HUES48 (cell line): ENCODE measurements at regions not wholly inside any gene's neighbourhood (a gene's known extent, or its start where the extent isn't known, plus 50 kb on each side); places are given as distances from the start of the nearest gene placed in this dataset.

Source experiments
- H3K27ac ChIP-seq: one replicate; pipeline ENCODE4 v1.7.0; 2013; ENCODE audit warnings: low read depth, low read length, inconsistent platforms
- H3K27me3 ChIP-seq: 2 replicates; pipeline ENCODE4 v1.6.1; 2013; ENCODE audit warnings: mild to moderate bottlenecking, low read length; ENCODE audit not compliant: control insufficient read depth, insufficient read depth
- H3K36me3 ChIP-seq: 2 replicates; pipeline ENCODE4 v1.6.1; 2013; ENCODE audit warnings: low read length; ENCODE audit not compliant: control insufficient read depth, insufficient read depth
- H3K4me1 ChIP-seq: 2 replicates; pipeline ENCODE4 v1.6.1; 2013; ENCODE audit warnings: mild to moderate bottlenecking, low read length; ENCODE audit not compliant: control insufficient read depth, insufficient read depth
- H3K4me3 ChIP-seq: 2 replicates; pipeline ENCODE4 v1.5.1; 2013; ENCODE audit warnings: mild to moderate bottlenecking, low read depth, low read length
- H3K9ac ChIP-seq: 2 replicates; pipeline ENCODE4 v1.6.1; 2013; ENCODE audit warnings: mild to moderate bottlenecking, low read depth, low read length, moderate library complexity
- H3K9me3 ChIP-seq: 2 replicates; pipeline ENCODE4 v1.6.1; 2013; ENCODE audit warnings: low read length; ENCODE audit not compliant: control insufficient read depth, insufficient read depth

DNA sequence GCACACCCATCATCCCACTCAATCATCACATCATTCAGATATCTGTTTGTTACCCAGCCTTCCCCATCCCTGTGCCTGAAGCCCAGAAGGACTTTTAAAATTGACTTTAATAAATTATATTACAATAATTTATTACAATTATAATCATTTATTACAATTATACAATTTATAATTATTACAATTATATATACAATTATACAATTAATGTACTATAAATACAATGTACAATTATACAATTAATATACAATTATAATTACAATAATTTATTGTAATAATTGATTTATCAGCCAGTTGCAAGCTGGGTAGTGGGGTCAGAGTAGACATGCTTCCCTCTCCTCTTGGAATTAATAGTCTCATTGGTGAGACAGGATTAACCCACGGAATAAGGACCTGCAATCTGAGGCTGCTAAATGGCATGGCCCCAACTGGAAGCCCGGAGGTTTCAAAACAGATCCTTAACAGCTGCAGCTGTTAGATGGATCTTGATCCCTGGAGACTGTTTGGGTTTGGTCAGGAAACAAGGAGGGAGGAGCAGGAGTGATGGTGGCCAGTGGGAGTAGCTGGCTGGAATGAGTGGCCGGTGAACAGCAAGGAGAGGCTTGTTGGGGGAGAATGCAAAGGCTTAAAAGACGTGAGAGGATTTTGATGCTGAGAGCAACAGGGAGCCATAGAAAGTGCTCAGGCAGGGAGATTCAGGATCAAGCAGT is 402.8 kb upstream of the PODXL start:
- Histone ChIP-seq H3K9me3 (peaks cover 3% of the 10 kb centered on the region; the same call in 1 of the 2 replicates), H3K4me1 (peaks cover 7% of the 10 kb centered on the region), H3K36me3 (no peaks in the 10 kb centered on the region), H3K27me3 (no peaks in the 10 kb centered on the region), H3K9ac (no peak overlapping the region), H3K4me3 (no peak overlapping the region), H3K27ac (no peak overlapping the region)

DNA sequence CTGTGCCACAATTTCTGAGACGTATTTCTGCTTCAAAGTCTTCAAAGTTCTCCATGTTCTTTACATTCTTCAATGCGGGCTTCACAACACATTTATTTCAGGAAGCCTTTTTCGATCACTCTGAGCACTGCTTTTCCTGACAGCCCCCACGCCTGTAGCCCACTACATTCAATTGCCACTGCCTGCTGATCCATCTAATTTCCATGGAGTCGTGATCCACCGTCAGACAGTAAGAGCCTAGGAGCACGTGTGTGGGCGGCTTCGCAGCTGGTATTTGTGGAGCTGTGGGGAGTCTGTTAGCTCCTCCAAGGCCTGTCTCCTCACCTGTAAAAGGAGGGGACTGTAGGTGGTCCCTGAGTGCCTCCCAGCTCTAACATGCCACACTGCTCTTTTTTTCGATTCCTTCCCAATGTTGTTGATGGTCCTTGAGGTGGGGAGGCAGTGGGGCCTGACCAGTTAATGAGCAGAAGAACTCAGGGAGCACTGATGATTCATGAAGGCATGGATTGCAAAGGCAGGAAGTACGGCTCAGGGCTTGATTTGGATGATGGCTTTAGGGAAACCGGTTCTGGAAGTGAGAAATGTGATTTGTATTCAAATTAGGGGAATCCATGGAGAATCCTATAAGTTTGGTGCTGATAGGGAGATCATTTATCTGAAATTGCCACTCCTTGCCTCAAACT is 401.1 kb upstream of the PODXL start:
- no peak overlapping the region for H3K4me3 ChIP-seq
- peaks cover 7% of the 10 kb centered on the region for H3K4me1 ChIP-seq

GRCh38 chr7:131956864-131957263 is 400.4 kb upstream of the PODXL start:
- H3K4me1 ChIP-seq, result peaks cover 7% of the 10 kb centered on the region
- no peaks in the 10 kb centered on the region for H3K27me3 ChIP-seq
- H3K27ac ChIP-seq, result no peak overlapping the region
- peaks cover 3% of the 10 kb centered on the region; the same call in 1 of the 2 replicates for H3K9me3 ChIP-seq
- no peak overlapping the region for H3K4me3 ChIP-seq
- no peak overlapping the region for H3K9ac ChIP-seq
- no peaks in the 10 kb centered on the region for H3K36me3 ChIP-seq

More for the DNA sequence above, 401.1 kb upstream of the PODXL start:
- H3K9me3 ChIP-seq, result peaks cover 3% of the 10 kb centered on the region; the same call in 1 of the 2 replicates
- no peak overlapping the region for H3K27ac ChIP-seq
- no peaks in the 10 kb centered on the region for H3K36me3 ChIP-seq
- no peak overlapping the region for H3K9ac ChIP-seq
- H3K27me3 ChIP-seq, result no peaks in the 10 kb centered on the region

GRCh38 chr7:131955679-131956078 is 399.3 kb upstream of the PODXL start:
- no peak overlapping the region for H3K27ac ChIP-seq
- H3K27me3 ChIP-seq, result no peaks in the 10 kb centered on the region
- H3K4me3 ChIP-seq, result no peak overlapping the region
- no peak overlapping the region for H3K9ac ChIP-seq
- H3K4me1 ChIP-seq, result peaks cover 7% of the 10 kb centered on the region
- H3K9me3 ChIP-seq, result peaks cover 3% of the 10 kb centered on the region; the same call in 1 of the 2 replicates
- no peaks in the 10 kb centered on the region for H3K36me3 ChIP-seq

- Histone ChIP-seq H3K4me3 (no peak overlapping the region), H3K27ac (no peak overlapping the region), H3K9ac (no peak overlapping the region), H3K9me3 (peaks cover 3% of the 10 kb centered on the region; the same call in 1 of the 2 replicates), H3K27me3 (no peaks in the 10 kb centered on the region), H3K4me1 (peaks cover 7% of the 10 kb centered on the region), H3K36me3 (no peaks in the 10 kb centered on the region)
Measured at GRCh38 chr7:131953184-131953583, 396.8 kb upstream of the PODXL start.

- H3K36me3 ChIP-seq, result no peaks in the 10 kb centered on the region
- peaks cover 3% of the 10 kb centered on the region; the same call in 1 of the 2 replicates for H3K9me3 ChIP-seq
- no peaks in the 10 kb centered on the region for H3K27me3 ChIP-seq
- H3K4me3 ChIP-seq, result no peak overlapping the region
- no peak overlapping the region for H3K9ac ChIP-seq
- H3K4me1 ChIP-seq, result peaks cover 7% of the 10 kb centered on the region
- H3K27ac ChIP-seq, result no peak overlapping the region
Measured at GRCh38 chr7:131952365-131952764, 395.9 kb upstream of the PODXL start.

DNA sequence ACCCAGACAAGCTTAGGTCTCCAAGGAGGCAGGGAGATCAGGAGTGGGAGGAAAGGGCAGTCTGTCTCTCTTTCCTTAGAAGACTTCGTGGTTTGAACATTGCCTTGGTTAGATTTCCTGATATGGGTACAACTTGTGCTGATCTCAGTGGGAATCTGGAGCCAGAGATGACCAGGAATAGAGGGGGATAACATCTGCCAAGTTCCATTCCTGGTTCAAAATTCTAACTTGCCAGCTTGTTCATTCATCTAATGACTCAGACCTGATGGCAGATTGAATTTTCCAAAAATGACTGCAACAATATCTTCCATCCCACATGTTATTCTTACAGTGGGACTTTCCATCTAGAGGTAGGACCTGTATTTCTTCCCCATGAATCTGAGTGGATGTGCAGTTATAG is 394.3 kb upstream of the PODXL start:
- no peaks in the 10 kb centered on the region for H3K9me3 ChIP-seq
- peaks cover 9% of the 10 kb centered on the region for H3K27me3 ChIP-seq
- H3K27ac ChIP-seq, result no peak overlapping the region
- no peak overlapping the region for H3K9ac ChIP-seq
- peaks cover 3% of the 10 kb centered on the region for H3K4me1 ChIP-seq
- no peaks in the 10 kb centered on the region for H3K36me3 ChIP-seq
- H3K4me3 ChIP-seq, result no peak overlapping the region

DNA sequence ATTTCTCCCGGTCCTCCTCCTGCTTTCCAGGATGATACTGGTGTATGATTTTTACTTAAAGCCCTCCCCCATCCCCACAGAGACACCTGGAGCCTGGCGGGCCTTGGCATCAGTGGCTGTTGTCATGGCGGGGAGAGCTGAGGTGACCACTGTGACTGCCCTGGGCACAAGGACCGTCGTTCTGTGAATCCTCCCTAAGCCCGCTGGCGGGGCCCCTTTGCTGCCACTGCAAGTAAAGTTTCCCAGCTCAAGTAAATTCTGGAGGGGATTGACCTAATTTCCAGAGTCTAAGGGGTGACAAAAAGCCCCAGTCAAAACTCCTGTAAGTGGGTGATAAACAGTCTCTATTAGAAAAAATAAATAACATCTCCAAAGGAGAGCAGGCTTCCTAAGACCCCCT is 393.2 kb upstream of the PODXL start:
- Histone ChIP-seq H3K27me3 (peaks cover 19% of the 10 kb centered on the region), H3K27ac (no peak overlapping the region), H3K4me3 (no peak overlapping the region), H3K4me1 (no peaks in the 10 kb centered on the region), H3K9ac (no peak overlapping the region), H3K9me3 (no peaks in the 10 kb centered on the region), H3K36me3 (no peaks in the 10 kb centered on the region)

- Histone ChIP-seq H3K9me3 (no peaks in the 10 kb centered on the region), H3K27me3 (peaks cover 28% of the 10 kb centered on the region), H3K9ac (no peak overlapping the region), H3K4me1 (no peaks in the 10 kb centered on the region), H3K36me3 (no peaks in the 10 kb centered on the region), H3K4me3 (no peak overlapping the region), H3K27ac (no peak overlapping the region)
Measured at GRCh38 chr7:131948434-131949053, 392.1 kb upstream of the PODXL start.

DNA sequence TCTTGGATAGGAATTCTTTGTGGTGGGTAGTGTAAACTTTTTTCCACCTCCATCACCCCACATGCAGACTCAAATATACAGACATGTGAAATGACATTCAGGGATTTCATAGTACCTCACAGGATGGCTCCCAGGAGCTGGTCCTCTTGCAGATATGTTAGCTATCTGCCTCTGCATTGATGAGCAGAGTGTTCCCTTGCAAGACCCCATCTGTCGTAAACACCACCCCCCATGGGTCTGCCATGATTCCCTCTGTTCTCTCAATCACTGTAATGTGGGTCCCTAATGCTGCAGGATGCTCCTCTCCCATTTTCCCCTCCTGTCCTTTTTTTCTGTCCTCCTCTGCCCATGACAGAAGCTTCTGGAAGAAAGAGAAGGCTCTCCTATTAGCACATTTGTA is 391.2 kb upstream of the PODXL start:
- H3K4me1 ChIP-seq, result no peaks in the 10 kb centered on the region
- no peak overlapping the region for H3K4me3 ChIP-seq
- no peaks in the 10 kb centered on the region for H3K36me3 ChIP-seq
- no peak overlapping the region for H3K9ac ChIP-seq
- no peaks in the 10 kb centered on the region for H3K9me3 ChIP-seq
- H3K27ac ChIP-seq, result no peak overlapping the region
- H3K27me3 ChIP-seq, result peaks cover 31% of the 10 kb centered on the region

DNA sequence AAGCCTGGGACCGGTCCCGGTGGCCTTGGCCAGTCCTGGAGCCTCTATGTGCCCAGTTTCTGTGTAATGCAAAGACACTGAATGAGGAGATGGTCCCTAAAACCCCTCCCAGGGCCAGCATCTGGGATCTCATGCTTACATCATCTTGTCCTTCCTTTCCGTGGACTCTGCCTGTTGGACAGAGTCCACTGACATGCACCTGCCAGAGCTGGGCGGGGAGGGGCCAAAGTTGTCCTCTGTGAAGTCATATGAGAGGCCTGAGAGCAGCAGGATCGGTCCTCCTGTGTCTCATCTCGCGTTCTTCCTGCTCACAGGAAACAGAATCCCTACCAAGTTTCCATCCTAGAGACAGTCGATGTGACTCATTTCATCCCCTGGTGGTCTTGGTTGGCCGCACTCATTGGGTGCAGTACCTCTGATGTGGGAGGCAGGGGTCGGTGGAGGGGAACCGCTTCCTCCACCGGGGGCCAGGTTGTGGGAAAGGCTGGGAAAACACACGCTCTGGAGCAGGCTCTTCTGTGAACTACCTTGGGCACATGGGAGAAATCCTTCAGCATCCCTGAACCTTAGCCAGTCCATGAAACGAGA is 389.6 kb upstream of the PODXL start:
- Histone ChIP-seq H3K36me3 (no peaks in the 10 kb centered on the region), H3K4me3 (no peak overlapping the region), H3K9me3 (no peaks in the 10 kb centered on the region), H3K27me3 (peaks cover 31% of the 10 kb centered on the region), H3K9ac (no peak overlapping the region), H3K27ac (no peak overlapping the region), H3K4me1 (no peaks in the 10 kb centered on the region)
